Heart left ventricle (tissue), 13 donors: ENCODE measurements at regions not wholly inside any gene's neighbourhood (a gene's known extent, or its start where the extent isn't known, plus 50 kb on each side); places are given as distances from the start of the nearest gene placed in this dataset.

Experiments
- CTCF ChIP-seq, 12 donors: fragments of 200-600 bp; sonication (generic) in 4 of 12; IDR thresholded peaks; one replicate each; pipeline versions ENCODE4 v1.5.0 to v1.8.0; 2018 to 2022; ENCODE audit warnings: antibody characterized with exemption in 12 of 12, mild to moderate bottlenecking in 5 of 12
- POLR2A ChIP-seq, 2 donors: fragments of 450-650 bp; IDR thresholded peaks; one replicate each; pipeline ENCODE4 v1.6.1; 2017; ENCODE audit warnings: antibody characterized with exemption in 2 of 2, mild to moderate bottlenecking in 2 of 2, moderate library complexity in 2 of 2
- donor health status: ischemic (EF 13 %, LVEDD 7.1; RV severe dilation, severe dysfunction).
- donor health status: DM: no; HTN: yes; CAD: no.
- donor health status: DM: no; HTN: no; CAD: no.
- donor health status: ischemic (EF 25% LVEDD 6.9; RV normal size, moderate dysfunction).
- donor health status: ischemic (EF 25% LVEDD 5.7; RV mildly dilated, moderate dysfunction).
- donor health status: ischemic (EF 35%, LVEDD 5.7; RV mildly dilated, moderate dysfunction).
- donor health status: nonischemic (EF 11% LVEDD 7.7; RV severe dilation, severe dysfunction).
- donor health status: DM: yes; HTN: yes; CAD: no.
- donor health status: PGD.
- donor health status: ischemic (EF 29% LVEDD 5.4; RV normal size, mild dysfunction).
- donor health status: nonischemic (EF 23%, LVEDD 6.1; RV moderate dilation, normal function).

GRCh38 chr6:60891606-60892005 lies 1394.4 kb downstream of the KHDRBS2 start:
- TF ChIP-seq CTCF (IDR thresholded peaks at IDR 0.05) = no peak
- TF ChIP-seq POLR2A (IDR thresholded peaks at IDR 0.05) = no peak
